Epithelial cell of esophagus (primary cell): ENCODE measurements at regions not wholly inside any gene's neighbourhood (a gene's known extent, or its start where the extent isn't known, plus 50 kb on each side); places are given as distances from the start of the nearest gene placed in this dataset.

Experiments used
- DNase-seq: peaks from one replicate; pipeline ENCODE4 v3.0.0; 2010; ENCODE audit warnings: low read depth
- H3K4me3 ChIP-seq: 2 replicates; pipeline ENCODE4 v1.5.1; 2011; ENCODE audit warnings: mild to moderate bottlenecking, low read length, control low read depth
- TF ChIP-seq, protein P1 (sequence below): IDR thresholded peaks from 2 replicates; pipeline ENCODE4 v1.5.1; 2011; ENCODE audit warnings: low read depth, mild to moderate bottlenecking, low read length, control low read depth, inconsistent platforms; ENCODE audit not compliant: insufficient read depth; ENCODE audit errors: missing control alignments

DNA sequence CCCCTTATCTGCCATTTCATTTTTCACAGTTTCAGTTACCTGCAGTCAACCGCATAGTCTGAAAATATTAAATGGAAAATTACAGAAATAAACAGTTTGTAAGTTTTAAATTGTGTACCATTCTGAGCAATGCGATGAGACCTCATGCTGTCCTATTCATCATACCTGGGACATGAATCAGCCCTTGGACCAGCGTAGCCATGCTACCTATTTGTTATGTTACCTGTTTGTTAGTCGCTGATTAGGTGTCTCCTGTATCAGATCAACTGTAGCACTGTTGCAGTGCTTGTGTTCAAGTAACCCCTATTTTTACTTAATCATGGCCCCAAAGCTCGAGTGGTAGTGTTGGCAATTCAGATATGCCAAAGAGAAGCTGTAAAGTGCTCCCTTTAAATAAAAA lies 492.2 kb upstream of the AADAT start:
- TF ChIP-seq, protein P1, sequence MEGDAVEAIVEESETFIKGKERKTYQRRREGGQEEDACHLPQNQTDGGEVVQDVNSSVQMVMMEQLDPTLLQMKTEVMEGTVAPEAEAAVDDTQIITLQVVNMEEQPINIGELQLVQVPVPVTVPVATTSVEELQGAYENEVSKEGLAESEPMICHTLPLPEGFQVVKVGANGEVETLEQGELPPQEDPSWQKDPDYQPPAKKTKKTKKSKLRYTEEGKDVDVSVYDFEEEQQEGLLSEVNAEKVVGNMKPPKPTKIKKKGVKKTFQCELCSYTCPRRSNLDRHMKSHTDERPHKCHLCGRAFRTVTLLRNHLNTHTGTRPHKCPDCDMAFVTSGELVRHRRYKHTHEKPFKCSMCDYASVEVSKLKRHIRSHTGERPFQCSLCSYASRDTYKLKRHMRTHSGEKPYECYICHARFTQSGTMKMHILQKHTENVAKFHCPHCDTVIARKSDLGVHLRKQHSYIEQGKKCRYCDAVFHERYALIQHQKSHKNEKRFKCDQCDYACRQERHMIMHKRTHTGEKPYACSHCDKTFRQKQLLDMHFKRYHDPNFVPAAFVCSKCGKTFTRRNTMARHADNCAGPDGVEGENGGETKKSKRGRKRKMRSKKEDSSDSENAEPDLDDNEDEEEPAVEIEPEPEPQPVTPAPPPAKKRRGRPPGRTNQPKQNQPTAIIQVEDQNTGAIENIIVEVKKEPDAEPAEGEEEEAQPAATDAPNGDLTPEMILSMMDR: no peak
- H3K4me3 ChIP-seq: no peak overlapping the region
- peak; percentile 41 for DNase-seq

DNA sequence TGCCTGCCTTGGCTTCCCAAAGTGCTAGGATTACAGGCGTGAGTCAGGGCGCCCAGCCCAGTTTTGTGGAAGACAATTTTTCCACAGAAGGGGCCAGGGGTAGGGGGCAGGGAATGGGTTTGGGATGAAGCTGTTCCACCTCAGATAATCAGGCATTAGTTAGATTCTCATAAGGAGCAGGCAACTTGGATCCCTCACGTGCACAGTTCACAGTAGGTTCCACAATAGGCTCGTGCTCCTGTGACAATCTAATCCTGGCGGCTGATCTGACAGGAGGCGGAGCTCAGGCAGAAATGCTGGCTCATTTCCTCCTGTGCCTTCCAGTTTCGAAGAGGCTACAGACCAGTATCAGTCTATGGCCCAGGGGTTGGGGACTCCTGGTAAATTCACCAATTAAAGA lies 491.6 kb upstream of the AADAT start:
- TF ChIP-seq, protein P1: no peak
- H3K4me3 ChIP-seq: no peak overlapping the region
- no peak for DNase-seq

DNA sequence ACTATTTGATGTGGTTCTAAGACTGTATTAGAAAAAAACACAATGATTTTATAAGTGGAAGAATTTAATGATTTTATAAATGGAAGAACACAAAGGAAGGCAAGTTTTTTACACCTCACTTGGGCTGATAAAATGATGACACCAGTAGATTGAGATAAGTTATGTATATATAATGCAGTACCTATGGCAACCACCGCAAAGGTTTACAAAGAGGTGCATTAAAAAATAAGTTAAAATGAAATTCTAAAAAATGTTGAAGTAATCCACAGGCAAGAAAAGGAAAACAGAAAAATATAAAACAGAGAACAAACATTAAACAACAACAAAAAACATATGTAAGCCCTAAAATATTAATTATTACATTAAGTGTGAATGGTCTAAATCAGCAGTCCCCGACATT lies 490.9 kb upstream of the AADAT start:
- TF ChIP-seq, protein P1: no peak

DNA sequence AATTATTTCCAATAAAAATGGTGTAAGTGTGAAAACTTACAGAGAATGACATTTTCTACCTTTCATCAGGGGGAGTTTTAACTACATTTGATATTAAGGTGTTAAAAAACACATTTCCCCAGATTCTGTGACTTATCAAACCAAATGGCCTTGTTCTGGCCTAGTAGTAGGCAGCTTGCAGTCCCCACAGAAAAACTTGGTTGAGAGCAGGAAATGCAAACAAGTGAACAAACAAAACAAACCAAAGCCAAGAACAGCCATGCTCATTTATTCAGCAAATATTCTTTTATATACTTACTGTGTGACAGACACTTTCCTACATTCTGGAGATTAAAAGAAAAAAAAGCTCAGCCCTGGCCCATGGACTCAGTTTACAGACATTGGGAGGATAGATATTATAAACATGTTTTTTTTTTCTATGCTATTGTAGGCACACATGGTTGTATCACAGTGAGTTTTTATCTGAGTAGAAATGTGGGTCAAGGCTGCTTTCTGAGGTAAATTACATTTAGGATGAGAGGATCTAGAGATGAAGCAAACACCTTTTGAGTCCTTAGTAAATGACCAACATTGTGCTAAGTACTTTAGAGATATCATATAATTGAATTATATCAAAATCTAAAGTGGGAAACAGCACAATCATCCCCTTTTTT lies 449.2 kb upstream of the AADAT start:
- H3K4me3 ChIP-seq: no peak overlapping the region
- DNase-seq: no peak
- TF ChIP-seq, protein P1: no peak

More for the DNA sequence above, 490.9 kb upstream of the AADAT start:
- no peak overlapping the region for H3K4me3 ChIP-seq
- DNase-seq: no peak

DNA sequence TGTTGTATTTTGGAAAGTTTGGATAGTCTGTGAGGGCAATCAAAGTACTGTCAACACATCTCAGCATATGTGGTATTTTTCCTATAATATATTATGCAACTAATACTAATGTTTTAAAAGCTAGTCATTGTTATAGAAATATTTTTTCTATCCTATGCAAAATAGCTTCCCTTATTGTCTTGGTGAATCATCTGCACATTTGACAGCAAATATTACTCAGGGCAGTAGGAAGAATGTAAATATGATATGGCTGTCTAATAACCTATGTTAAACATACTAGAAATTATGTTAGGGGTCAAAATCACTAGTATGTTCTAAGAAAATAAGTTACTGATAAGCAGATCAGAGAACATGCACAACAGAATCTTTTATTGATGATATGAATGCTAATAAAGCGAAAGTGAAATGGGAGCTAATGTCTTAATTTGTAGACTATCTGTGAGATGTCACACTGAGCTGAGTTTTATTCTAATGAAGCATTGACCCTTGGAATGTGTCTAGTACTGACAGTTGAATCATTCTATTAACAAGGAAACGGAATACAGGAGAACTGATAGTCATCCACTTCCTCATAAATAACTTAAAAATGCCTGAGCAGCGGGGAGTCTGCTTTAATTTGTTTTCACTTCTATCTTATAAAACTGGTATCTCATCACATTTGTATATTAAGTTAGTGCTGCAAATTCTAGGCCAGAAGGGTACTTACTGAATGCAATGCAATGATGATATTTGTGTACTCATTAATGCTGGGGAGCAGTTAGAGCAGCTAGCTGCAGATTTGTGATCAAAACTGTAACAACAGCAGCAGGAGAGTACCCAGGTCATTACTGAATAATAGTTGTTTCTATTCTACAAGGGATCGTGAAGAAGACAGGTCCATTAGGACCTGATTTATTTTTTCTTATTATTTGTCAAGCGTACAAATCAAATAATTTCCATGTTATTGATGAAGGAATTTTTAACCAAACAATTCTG lies 440.3 kb upstream of the AADAT start:
- DNase-seq: peak; percentile 9
- no peak overlapping the region for H3K4me3 ChIP-seq
- TF ChIP-seq, protein P1: no peak

DNA sequence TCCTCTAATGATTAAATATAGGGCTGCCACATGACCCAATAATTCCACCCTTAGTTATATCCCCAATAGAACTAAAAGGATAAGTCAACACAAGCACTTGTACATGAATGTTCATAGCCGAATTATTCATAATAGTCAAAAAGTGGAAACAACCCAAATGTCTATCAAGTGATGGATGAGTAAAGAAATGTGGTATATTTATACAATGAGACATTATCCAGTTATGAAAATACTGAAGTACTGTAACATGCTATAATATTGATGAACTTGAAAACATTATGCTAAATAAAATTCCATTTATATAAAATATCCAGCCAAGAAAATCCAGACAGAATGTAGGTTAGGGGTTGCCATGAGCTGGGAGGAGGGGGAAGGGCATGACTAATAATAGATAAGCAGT lies 436.7 kb upstream of the AADAT start:
- DNase-seq: no peak
- TF ChIP-seq, protein P1: no peak
- H3K4me3 ChIP-seq: no peak overlapping the region
